ENCODE measurements at regions not wholly inside any gene's neighbourhood (a gene's known extent, or its start where the extent isn't known, plus 50 kb on each side); places are given as distances from the start of the nearest gene placed in this dataset.

DNA sequence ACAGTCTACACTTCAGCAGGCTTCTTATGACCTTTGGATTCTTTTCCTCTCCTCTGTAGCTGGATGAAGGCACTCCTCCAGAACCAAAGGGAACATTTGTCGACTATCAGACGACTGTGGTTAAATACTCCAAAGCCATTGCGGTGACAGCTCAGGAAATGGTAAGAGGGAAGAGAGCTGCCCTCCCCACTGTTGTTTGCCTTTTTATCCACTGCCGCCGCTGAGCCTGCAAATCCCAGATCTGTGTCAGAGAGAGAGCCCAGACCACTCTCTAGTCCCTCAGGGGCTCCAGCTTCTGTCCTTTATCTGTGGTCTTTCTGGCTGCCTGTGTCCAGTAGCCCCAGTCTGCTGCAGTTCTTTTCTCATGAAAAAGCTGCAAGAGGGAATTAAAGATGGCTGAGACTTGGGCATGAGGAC is 261.5 kb upstream of the TPM1 start:
- TF ChIP-seq, protein P1, sequence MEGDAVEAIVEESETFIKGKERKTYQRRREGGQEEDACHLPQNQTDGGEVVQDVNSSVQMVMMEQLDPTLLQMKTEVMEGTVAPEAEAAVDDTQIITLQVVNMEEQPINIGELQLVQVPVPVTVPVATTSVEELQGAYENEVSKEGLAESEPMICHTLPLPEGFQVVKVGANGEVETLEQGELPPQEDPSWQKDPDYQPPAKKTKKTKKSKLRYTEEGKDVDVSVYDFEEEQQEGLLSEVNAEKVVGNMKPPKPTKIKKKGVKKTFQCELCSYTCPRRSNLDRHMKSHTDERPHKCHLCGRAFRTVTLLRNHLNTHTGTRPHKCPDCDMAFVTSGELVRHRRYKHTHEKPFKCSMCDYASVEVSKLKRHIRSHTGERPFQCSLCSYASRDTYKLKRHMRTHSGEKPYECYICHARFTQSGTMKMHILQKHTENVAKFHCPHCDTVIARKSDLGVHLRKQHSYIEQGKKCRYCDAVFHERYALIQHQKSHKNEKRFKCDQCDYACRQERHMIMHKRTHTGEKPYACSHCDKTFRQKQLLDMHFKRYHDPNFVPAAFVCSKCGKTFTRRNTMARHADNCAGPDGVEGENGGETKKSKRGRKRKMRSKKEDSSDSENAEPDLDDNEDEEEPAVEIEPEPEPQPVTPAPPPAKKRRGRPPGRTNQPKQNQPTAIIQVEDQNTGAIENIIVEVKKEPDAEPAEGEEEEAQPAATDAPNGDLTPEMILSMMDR (IDR thresholded peaks at IDR 0.05; ENCODE audit: control insufficient read depth, insufficient read depth, low read depth, low read length, missing control alignments): no peak
- no peak for DNase-seq (ENCODE audit: low read depth)
- no peak overlapping the region for H3K4me3 ChIP-seq (ENCODE audit: control insufficient read depth, low read depth, low read length)

DNA sequence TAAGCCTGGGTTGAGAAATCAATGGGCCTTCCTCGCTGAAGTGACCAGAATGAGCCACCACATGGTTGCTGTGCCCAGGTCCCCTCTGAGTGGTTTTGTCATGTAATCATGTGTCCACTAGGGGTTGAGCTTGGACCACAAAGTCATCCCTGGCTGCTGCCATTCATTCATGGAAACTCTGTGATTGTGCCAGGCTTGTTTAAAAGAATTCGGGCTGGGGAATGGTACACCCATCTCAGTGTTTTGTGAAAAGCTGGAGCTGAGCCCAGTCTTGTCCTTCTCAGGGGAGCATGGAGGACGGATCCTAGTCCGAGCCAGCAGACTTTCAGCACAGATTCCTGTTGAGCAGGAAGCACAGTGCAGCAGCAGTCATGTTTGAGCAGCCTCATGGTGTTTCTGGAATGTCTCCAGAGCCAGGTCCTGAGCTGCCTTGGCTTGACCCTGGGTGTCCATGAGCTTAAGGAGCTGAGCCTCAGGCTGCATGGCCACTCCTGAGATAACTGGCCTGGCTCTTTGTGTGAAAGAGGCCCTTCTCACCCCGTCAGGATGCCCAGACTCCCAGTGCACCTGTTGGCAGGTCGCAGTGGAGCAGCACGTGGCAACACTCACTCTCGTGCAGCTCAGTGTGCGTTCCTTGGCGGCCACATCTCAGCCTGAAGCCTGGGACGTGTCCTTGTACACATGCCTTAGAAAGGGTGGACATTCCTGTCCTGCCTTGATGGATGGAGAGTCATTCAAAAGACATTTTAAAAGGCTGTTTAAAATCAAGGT is 260.3 kb upstream of the TPM1 start:
- no peak for DNase-seq (ENCODE audit: low read depth)
- TF ChIP-seq, protein P1 (IDR thresholded peaks at IDR 0.05; ENCODE audit: control insufficient read depth, insufficient read depth, low read depth, low read length, missing control alignments): peak; percentile 73
- H3K4me3 ChIP-seq (ENCODE audit: control insufficient read depth, low read depth, low read length): no peak overlapping the region

DNA sequence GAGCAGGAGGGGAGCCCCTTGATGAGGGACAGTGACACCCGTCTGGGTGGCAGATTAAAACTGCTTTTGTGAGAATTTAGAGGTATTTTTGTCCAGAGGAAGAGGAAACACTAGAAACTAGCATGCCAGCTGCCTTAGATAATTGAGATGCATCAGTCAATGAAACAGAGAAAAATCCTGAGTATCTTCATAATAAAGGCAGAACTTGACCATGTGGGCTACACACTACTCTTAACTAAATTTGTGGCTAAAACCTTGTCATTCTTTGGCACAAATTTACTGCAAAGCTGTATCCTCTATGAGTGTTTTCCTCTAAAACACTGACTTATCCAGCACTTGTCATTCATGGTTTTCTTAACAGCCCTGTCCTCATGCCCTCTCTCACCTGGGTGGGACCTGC is 259.7 kb upstream of the TPM1 start:
- DNase-seq (ENCODE audit: low read depth): no peak
- no peak overlapping the region for H3K4me3 ChIP-seq (ENCODE audit: control insufficient read depth, low read depth, low read length)
- TF ChIP-seq, protein P1 (IDR thresholded peaks at IDR 0.05; ENCODE audit: control insufficient read depth, insufficient read depth, low read depth, low read length, missing control alignments): no peak

DNA sequence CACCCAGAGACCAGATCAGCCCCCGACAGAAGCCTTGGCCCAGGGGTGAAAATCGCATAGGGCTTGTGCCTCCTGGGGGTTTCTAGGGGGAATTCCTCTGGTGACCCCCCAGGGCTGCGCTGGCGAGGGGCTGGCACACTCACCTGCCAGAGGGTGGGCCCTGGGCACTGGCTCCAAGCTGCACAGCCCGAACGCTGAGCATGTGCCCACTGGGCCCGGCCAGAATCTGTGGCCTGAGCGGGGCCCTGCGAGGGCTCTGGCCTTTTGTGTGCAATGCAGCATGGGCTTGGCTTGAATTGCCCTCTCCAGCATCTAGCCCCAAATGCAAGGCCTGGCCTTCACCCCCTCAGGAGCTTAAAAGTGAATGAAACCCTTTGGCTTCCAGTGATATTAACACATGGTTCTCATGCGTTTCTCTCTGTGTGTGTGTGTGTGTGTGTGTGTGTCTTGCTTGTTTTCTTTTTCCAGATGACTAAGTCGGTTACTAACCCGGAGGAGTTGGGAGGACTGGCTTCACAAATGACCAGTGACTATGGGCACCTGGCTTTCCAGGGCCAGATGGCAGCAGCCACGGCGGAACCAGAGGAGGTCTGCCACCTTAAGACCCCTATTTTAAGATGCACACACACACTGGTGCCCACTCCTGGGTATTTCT is 259.1 kb upstream of the TPM1 start:
- H3K4me3 ChIP-seq (ENCODE audit: control insufficient read depth, low read depth, low read length): no peak overlapping the region
- peak; percentile 80 for DNase-seq (ENCODE audit: low read depth)
- TF ChIP-seq, protein P1 (IDR thresholded peaks at IDR 0.05; ENCODE audit: control insufficient read depth, insufficient read depth, low read depth, low read length, missing control alignments): no peak

DNA sequence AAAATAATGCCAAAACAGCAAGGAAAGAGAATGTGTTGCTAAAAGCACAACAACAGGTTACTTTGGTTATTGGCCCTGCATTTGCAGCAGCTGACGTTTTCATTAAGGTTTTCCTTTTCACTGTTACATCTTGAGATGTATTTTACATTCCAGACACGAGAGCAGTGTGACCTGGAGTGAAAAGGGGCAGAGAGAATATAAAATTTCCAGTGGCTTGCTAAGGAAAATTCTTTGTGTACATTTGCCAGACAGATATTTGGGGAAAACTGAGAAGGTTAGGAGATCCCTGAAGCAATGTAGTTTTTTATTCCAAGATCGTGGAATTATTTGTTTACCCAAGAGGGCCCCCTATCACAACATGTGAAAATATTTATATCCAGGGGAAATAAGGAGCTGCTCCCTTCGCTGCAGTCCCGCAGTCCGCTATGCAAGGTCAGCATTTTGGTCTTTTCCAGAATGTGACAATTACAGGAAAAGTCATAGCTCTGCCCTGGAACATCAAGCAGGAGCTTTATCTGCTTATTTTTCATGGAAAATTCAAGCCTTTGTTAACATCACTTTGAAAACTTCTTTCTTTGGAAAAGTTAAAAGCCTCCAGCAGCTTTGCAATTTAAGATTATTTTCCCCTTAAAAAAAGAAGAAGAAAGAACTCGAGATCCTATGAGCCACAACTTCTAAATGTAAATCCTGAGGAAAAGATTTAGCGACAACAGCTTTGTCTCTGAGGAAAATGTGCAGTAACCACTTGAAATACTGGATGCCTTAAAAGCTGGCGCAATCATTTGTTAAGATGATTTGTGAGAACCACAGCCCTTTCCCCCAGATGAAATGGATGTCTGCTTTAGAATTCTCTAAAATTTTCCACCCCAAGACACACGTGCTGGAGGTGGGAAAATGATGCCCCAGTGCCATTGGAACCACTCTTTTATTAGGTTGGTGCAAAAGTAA is 256.4 kb upstream of the TPM1 start:
- no peak for DNase-seq (ENCODE audit: low read depth)
- TF ChIP-seq, protein P1 (IDR thresholded peaks at IDR 0.05; ENCODE audit: control insufficient read depth, insufficient read depth, low read depth, low read length, missing control alignments): no peak
- no peak overlapping the region for H3K4me3 ChIP-seq (ENCODE audit: control insufficient read depth, low read depth, low read length)

DNA sequence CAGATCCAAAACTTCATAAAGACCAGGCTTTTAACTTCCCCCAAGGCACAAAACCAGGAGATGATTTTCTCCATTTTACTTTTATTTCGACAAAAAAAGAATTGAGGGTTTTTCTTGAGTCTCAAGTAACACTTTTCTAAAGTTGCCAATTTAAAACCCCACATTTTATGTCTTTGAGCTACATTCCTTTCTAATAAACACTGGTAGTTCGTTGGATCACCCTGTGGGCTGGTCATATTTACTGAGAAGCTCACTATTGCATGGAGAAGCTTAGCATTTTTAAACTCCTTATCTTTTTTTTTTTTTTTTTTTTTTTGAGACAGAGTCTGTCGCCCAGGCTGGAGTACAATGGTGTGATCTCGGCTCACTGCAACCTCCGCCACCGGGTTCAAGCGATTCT is 255.1 kb upstream of the TPM1 start:
- H3K4me3 ChIP-seq (ENCODE audit: control insufficient read depth, low read depth, low read length): no peak overlapping the region
- DNase-seq (ENCODE audit: low read depth): no peak
- TF ChIP-seq, protein P1 (IDR thresholded peaks at IDR 0.05; ENCODE audit: control insufficient read depth, insufficient read depth, low read depth, low read length, missing control alignments): no peak

Measured in AG09309 (cell line).